Astrocyte of the spinal cord (primary cell): ENCODE measurements at regions not wholly inside any gene's neighbourhood (a gene's known extent, or its start where the extent isn't known, plus 50 kb on each side); places are given as distances from the start of the nearest gene placed in this dataset.

Experiments used
- DNase-seq: peaks from one replicate; pipeline ENCODE4 v3.0.0; 2011; ENCODE audit warnings: low read depth, low spot score
- H3K4me3 ChIP-seq: 2 replicates; pipeline ENCODE4 v1.5.1; 2011; ENCODE audit warnings: low read depth, mild to moderate bottlenecking, low read length, moderate library complexity
- CTCF ChIP-seq: IDR thresholded peaks from 2 replicates; pipeline ENCODE4 v1.5.1; 2012; ENCODE audit warnings: low read depth, mild to moderate bottlenecking, low read length, inconsistent platforms
- in situ Hi-C: cut with HindIII; loops from 2 replicates; pipeline ENCODE4 v1.10.0; 2017; ENCODE audit warnings: low sequenced_read_pairs

GRCh38 chr13:55669051-55669450, 1471.7 kb upstream of the PRR20A start:
- in situ Hi-C loops, result no loop called here
- H3K4me3 ChIP-seq, result no peak overlapping the region
- no peak for DNase-seq
- TF ChIP-seq CTCF, result no peak

- no peak for TF ChIP-seq CTCF
- DNase-seq, result no peak
- H3K4me3 ChIP-seq, result no peak overlapping the region
- in situ Hi-C loops, result no loop called here
Measured at GRCh38 chr13:55673910-55674309, 1466.8 kb upstream of the PRR20A start.

GRCh38 chr13:55682776-55683175, 1457.9 kb upstream of the PRR20A start:
- no peak for DNase-seq
- in situ Hi-C loops, result no loop called here
- no peak for TF ChIP-seq CTCF
- H3K4me3 ChIP-seq, result no peak overlapping the region

- TF ChIP-seq CTCF, result no peak
- H3K4me3 ChIP-seq, result no peak overlapping the region
- in situ Hi-C loops, result no loop called here
- DNase-seq, result no peak
Measured at GRCh38 chr13:55705526-55705925, 1435.2 kb upstream of the PRR20A start.

GRCh38 chr13:55705971-55706370, 1434.7 kb upstream of the PRR20A start:
- H3K4me3 ChIP-seq, result no peak overlapping the region
- TF ChIP-seq CTCF, result no peak
- DNase-seq, result no peak
- in situ Hi-C loops, result no loop called here

- in situ Hi-C loops, result no loop called here
Measured at GRCh38 chr13:55714120-55714519, 1426.6 kb upstream of the PRR20A start.

More at GRCh38 chr13:55714120-55714519, 1426.6 kb upstream of the PRR20A start:
- DNase-seq, result no peak
- H3K4me3 ChIP-seq, result no peak overlapping the region
- TF ChIP-seq CTCF, result no peak
